OCI-LY1 (cell line): ENCODE measurements at regions not wholly inside any gene's neighbourhood (a gene's known extent, or its start where the extent isn't known, plus 50 kb on each side); places are given as distances from the start of the nearest gene placed in this dataset.

Experiments used
- CTCF ChIP-seq: fragments of 200-600 bp; sonication (generic), shearing (Covaris generic); IDR thresholded peaks from 2 replicates; pipeline ENCODE4 v1.5.1; 2017; ENCODE audit warnings: mild to moderate bottlenecking, antibody characterized with exemption, low read length, moderate library complexity, mixed read lengths
- EZH2 ChIP-seq: fragments of 200-600 bp; sonication (generic), shearing (Covaris generic); IDR thresholded peaks from 2 replicates; pipeline ENCODE4 v1.8.0; 2017; ENCODE audit warnings: borderline replicate concordance, mixed run types, mild to moderate bottlenecking, antibody characterized with exemption, low read length, moderate library complexity, mixed read lengths

GRCh38 chr17:45693792-45694191, 90.3 kb upstream of the CRHR1 start:
- TF ChIP-seq CTCF (no peak), EZH2 (no peak)
